Thyroid gland (tissue), 4 donors: ENCODE measurements at regions not wholly inside any gene's neighbourhood (a gene's known extent, or its start where the extent isn't known, plus 50 kb on each side); places are given as distances from the start of the nearest gene placed in this dataset.

Source experiments
- POLR2A ChIP-seq, 2 donors: fragments of 450-650 bp; IDR thresholded peaks; one replicate each; pipeline ENCODE4 v1.6.1; 2017; ENCODE audit warnings: antibody characterized with exemption in 2 of 2, mild to moderate bottlenecking in 2 of 2, moderate library complexity in 1 of 2
- TF ChIP-seq, protein P1 (sequence below), 6 experiments: fragments of 200-600 bp in 3 of 6; fragments of 450-650 bp in 3 of 6; sonication (generic) in 3 of 6; IDR thresholded peaks; one replicate each; pipeline ENCODE4 v1.5.1; 2016 to 2019; ENCODE audit warnings: antibody characterized with exemption in 6 of 6, mild to moderate bottlenecking in 2 of 6, inconsistent platforms in 1 of 6, moderate library complexity in 1 of 6

DNA sequence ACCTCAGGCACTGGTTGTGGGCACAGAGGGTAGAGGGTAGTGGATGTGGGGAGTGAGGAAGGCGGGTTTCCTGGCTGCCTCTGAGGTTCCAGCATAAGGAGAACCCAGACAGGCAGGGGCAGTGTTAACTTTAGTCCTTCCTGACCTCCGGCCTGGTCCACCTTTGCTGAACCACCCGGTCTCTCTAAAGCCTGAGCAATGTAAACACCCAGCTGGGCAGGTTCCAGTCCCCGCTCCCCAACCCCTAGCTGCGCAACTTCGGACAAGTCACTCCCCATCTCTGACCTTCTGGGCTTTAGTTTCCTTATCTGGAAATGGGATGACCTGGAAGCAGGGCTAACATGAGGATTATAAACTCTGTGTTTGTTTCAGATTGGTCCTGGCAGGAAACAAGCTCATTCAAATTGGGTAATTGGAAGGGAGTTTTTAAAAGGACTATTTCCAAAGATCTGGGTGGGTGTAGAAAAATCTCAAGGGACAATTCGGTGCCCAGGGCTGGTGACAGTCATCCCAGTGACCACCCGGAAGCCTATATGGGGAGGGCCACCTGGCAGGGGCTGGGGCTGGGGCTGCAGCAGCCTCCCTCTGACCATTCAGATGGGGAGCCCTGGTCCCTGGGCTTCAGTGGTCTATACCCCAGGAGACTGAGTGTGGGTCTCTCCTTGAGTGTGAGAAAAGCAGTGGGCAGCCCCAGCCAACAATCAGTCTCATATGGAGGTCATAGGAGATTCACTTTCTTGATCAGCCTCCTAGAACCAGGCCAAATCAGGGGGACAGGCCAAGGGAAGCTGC lies 108.3 kb upstream of the SYT13 start:
- TF ChIP-seq, protein P1, sequence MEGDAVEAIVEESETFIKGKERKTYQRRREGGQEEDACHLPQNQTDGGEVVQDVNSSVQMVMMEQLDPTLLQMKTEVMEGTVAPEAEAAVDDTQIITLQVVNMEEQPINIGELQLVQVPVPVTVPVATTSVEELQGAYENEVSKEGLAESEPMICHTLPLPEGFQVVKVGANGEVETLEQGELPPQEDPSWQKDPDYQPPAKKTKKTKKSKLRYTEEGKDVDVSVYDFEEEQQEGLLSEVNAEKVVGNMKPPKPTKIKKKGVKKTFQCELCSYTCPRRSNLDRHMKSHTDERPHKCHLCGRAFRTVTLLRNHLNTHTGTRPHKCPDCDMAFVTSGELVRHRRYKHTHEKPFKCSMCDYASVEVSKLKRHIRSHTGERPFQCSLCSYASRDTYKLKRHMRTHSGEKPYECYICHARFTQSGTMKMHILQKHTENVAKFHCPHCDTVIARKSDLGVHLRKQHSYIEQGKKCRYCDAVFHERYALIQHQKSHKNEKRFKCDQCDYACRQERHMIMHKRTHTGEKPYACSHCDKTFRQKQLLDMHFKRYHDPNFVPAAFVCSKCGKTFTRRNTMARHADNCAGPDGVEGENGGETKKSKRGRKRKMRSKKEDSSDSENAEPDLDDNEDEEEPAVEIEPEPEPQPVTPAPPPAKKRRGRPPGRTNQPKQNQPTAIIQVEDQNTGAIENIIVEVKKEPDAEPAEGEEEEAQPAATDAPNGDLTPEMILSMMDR (IDR thresholded peaks at IDR 0.05) = no peak
- no peak for TF ChIP-seq POLR2A (IDR thresholded peaks at IDR 0.05)
